Sigmoid colon (tissue), 3 donors: ENCODE measurements at regions not wholly inside any gene's neighbourhood (a gene's known extent, or its start where the extent isn't known, plus 50 kb on each side); places are given as distances from the start of the nearest gene placed in this dataset.

Experiments
- POLR2A ChIP-seq, 2 donors: fragments of 450-650 bp; IDR thresholded peaks; one replicate each; pipeline ENCODE4 v1.6.1; 2016; ENCODE audit warnings: antibody characterized with exemption in 2 of 2, mild to moderate bottlenecking in 2 of 2, moderate library complexity in 2 of 2
- TF ChIP-seq, protein P1 (sequence below), 4 experiments: fragments of 450-650 bp in 3 of 4; fragments of 200-600 bp in 1 of 4; IDR thresholded peaks; one replicate each; pipeline ENCODE4 v1.5.1; 2016 to 2019; ENCODE audit warnings: antibody characterized with exemption in 4 of 4, mild to moderate bottlenecking in 3 of 4, moderate library complexity in 2 of 4

DNA sequence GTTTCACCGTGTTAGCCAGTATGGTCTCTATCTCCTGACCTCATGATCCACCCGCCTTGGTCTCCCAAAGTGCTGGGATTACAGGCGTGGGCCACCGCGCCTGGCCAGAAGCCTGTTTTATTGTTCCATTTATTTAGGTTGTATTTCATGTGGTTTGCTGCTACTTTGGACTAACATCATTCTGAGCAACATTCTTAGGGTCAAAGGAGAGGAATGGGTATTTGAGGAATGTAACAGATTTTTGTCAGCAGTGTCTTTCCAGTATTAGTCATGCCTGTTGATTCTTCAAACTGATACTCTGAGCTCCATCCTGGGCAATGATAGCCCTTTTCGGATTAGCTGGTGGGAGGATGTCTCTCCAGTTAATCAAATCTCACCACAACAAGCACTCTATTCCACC lies 213.0 kb upstream of the CITED2 start:
- TF ChIP-seq POLR2A (IDR thresholded peaks at IDR 0.05) = no peak
- TF ChIP-seq, protein P1, sequence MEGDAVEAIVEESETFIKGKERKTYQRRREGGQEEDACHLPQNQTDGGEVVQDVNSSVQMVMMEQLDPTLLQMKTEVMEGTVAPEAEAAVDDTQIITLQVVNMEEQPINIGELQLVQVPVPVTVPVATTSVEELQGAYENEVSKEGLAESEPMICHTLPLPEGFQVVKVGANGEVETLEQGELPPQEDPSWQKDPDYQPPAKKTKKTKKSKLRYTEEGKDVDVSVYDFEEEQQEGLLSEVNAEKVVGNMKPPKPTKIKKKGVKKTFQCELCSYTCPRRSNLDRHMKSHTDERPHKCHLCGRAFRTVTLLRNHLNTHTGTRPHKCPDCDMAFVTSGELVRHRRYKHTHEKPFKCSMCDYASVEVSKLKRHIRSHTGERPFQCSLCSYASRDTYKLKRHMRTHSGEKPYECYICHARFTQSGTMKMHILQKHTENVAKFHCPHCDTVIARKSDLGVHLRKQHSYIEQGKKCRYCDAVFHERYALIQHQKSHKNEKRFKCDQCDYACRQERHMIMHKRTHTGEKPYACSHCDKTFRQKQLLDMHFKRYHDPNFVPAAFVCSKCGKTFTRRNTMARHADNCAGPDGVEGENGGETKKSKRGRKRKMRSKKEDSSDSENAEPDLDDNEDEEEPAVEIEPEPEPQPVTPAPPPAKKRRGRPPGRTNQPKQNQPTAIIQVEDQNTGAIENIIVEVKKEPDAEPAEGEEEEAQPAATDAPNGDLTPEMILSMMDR (IDR thresholded peaks at IDR 0.05) = no peak
